Heart left ventricle (tissue), 16 donors: ENCODE measurements at regions not wholly inside any gene's neighbourhood (a gene's known extent, or its start where the extent isn't known, plus 50 kb on each side); places are given as distances from the start of the nearest gene placed in this dataset.

Experiments used
- ATAC-seq, 4 donors: fragments of 200-7000 bp; cut with Tn5 transposase; one replicate each; pipeline ENCODE4 v1.9.1; 2020 to 2022; ENCODE audit warnings: moderate library complexity in 4 of 4, mild to moderate bottlenecking in 3 of 4, moderate number of reproducible peaks in 1 of 4
- DNase-seq, 5 donors: peaks; one replicate each; pipeline ENCODE4 v3.0.0-alpha.2; 2020
- H3K27ac ChIP-seq, 12 donors: fragments of 200-600 bp; sonication (generic) in 4 of 12; one replicate each; pipeline versions ENCODE4 v1.5.0 to v1.8.0; 2016 to 2022; ENCODE audit warnings: mild to moderate bottlenecking in 2 of 12
- H3K27me3 ChIP-seq, 9 donors: fragments of 200-600 bp; sonication (generic) in 2 of 9; one replicate each; pipeline versions ENCODE4 v1.5.1 to v1.8.0; 2016 to 2022; ENCODE audit warnings: mild to moderate bottlenecking in 3 of 9
- H3K36me3 ChIP-seq, 9 donors: fragments of 200-600 bp; sonication (generic) in 2 of 9; one replicate each; pipeline versions ENCODE4 v1.5.0 to v1.8.0; 2018 to 2022; ENCODE audit warnings: mild to moderate bottlenecking in 2 of 9
- H3K4me1 ChIP-seq, 12 donors: fragments of 200-600 bp; sonication (generic) in 4 of 12; one replicate each; pipeline versions ENCODE4 v1.5.0 to v1.8.0; 2016 to 2022; ENCODE audit warnings: mild to moderate bottlenecking in 3 of 12
- H3K4me3 ChIP-seq, 12 donors: fragments of 200-600 bp; sonication (generic) in 4 of 12; one replicate each; pipeline versions ENCODE4 v1.5.0 to v1.8.0; 2017 to 2022; ENCODE audit warnings: mild to moderate bottlenecking in 9 of 12, moderate library complexity in 4 of 12
- H3K9me3 ChIP-seq, 12 donors: fragments of 200-600 bp; sonication (generic) in 4 of 12; one replicate each; pipeline versions ENCODE4 v1.5.0 to v1.8.0; 2016 to 2022; ENCODE audit warnings: mild to moderate bottlenecking in 1 of 12
- POLR2A ChIP-seq, 2 donors: fragments of 450-650 bp; IDR thresholded peaks; one replicate each; pipeline ENCODE4 v1.6.1; 2017; ENCODE audit warnings: antibody characterized with exemption in 2 of 2, mild to moderate bottlenecking in 2 of 2, moderate library complexity in 2 of 2
- WGBS, 4 donors: extraction: QIAGEN DNeasy Blood & Tissue Kit in 2 of 4; methylation state at CpG; one replicate each; pipeline versions ENCODE4 v1.1.5 to v1.1.7; 2013 to 2018; 5-methylcytosine and 5-hydroxymethylcytosine counted together
- intact Hi-C, 10 donors: fragments of 100-400 bp; cut with DNase I; formaldehyde crosslinking; loops; one replicate each; pipeline versions ENCODE4 v1.11.1 to v1.14.2; 2022
- TF ChIP-seq, protein P1 (sequence below), 12 donors: fragments of 200-600 bp; sonication (generic) in 4 of 12; IDR thresholded peaks; one replicate each; pipeline versions ENCODE4 v1.5.0 to v1.8.0; 2018 to 2022; ENCODE audit warnings: antibody characterized with exemption in 12 of 12, mild to moderate bottlenecking in 5 of 12
- donor health status: ischemic (EF 13 %, LVEDD 7.1; RV severe dilation, severe dysfunction).
- donor health status: healthy with polysubstance abuse.
- donor health status: DM: no; HTN: yes; CAD: no.
- donor health status: DM: no; HTN: no; CAD: no.
- donor health status: ischemic (EF 25% LVEDD 6.9; RV normal size, moderate dysfunction).
- donor health status: ischemic (EF 25% LVEDD 5.7; RV mildly dilated, moderate dysfunction).
- donor health status: healthy.
- donor health status: DM: yes; HTN: yes; CAD: no.
- donor health status: ischemic (EF 35%, LVEDD 5.7; RV mildly dilated, moderate dysfunction).
- donor health status: nonischemic (EF 11% LVEDD 7.7; RV severe dilation, severe dysfunction).
- donor health status: DM: yes; HTN: yes; CAD: no.
- donor health status: PGD.
- donor health status: ischemic (EF 29% LVEDD 5.4; RV normal size, mild dysfunction).
- donor health status: nonischemic (EF 23%, LVEDD 6.1; RV moderate dilation, normal function).

DNA sequence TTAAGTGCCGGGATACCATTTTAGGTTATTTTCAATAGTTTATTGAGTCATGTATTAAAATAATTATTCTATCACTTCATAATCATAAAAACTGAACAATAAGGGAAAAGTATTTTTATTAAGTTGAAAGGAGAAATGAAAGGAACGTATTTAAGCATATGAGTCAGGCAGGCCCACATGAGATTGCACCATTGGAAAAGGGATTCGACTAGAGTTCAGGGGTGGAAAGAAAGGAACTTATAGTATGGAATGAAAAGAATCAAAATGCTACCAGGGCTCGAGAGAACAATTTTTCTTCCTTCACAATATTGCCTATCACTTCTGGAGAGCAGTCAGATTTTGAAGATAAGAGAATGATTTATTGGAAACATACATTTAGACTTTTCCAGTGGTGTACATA is 516.5 kb upstream of the NETO1 start:
- H3K36me3 ChIP-seq: no peaks in the 10 kb centered on the region
- WGBS, 4 donors: 85 to 89% (median 87%) methylated on average over 4 of the region's 4 CpGs
- intact Hi-C loops: no loop called here
- no peak overlapping the region for H3K27ac ChIP-seq
- DNase-seq (no peak), ATAC-seq (no peak)
- TF ChIP-seq POLR2A (IDR thresholded peaks at IDR 0.05): no peak
- TF ChIP-seq, protein P1, sequence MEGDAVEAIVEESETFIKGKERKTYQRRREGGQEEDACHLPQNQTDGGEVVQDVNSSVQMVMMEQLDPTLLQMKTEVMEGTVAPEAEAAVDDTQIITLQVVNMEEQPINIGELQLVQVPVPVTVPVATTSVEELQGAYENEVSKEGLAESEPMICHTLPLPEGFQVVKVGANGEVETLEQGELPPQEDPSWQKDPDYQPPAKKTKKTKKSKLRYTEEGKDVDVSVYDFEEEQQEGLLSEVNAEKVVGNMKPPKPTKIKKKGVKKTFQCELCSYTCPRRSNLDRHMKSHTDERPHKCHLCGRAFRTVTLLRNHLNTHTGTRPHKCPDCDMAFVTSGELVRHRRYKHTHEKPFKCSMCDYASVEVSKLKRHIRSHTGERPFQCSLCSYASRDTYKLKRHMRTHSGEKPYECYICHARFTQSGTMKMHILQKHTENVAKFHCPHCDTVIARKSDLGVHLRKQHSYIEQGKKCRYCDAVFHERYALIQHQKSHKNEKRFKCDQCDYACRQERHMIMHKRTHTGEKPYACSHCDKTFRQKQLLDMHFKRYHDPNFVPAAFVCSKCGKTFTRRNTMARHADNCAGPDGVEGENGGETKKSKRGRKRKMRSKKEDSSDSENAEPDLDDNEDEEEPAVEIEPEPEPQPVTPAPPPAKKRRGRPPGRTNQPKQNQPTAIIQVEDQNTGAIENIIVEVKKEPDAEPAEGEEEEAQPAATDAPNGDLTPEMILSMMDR (IDR thresholded peaks at IDR 0.05): no peak
- no peaks in the 10 kb centered on the region for H3K27me3 ChIP-seq
- H3K4me1 ChIP-seq: no peaks in the 10 kb centered on the region
- H3K9me3 ChIP-seq: no peaks in the 10 kb centered on the region
- no peak overlapping the region for H3K4me3 ChIP-seq

DNA sequence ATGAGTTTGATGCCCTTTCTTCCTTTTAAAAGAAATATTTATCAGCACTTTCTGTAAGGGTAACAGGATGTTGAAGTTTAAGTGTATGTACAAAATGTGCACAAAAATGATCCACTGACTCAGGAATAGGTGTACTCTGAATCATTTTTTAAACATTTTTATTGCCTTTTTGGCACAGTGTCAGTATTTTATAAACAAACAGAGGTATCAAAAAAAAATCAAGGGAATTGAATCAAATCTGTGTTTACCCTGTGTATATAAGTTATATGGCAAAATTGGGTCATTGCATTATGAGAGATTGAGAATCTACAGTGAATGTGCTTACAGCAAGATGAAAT is 513.9 kb upstream of the NETO1 start:
- H3K27me3 ChIP-seq: no peaks in the 10 kb centered on the region
- no peak for ATAC-seq

DNA sequence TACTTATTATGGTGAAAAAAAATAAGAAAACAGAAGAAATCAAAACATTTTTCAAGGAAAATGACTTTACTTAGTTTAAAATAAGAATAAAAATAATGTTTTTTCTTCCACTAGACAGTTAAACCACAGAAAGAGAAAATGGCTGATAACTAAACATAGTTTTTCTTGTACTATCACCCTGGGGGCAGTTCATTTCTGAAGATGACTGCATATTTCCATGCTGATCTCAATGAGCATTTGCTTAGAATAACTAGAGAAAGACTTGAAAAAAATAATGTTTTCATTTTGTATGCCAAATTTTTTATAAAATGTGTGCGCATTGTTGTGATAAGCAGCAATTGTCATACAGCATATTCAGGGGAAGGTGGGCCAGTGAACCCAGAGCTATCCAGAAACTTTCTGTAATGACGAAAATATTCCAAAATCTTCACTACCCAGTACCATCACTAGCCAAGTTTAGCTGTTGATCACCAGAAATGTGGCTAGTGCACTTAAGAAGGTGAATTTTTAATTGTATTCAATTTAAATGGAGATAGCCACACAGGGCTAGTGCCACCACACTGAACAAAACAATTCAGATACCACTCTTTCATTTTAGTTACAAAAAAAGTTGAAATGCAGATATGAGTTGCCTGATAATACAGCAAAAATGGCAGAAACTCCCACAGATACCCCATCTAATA is 513.4 kb upstream of the NETO1 start:
- Histone ChIP-seq H3K36me3 (no peaks in the 10 kb centered on the region), H3K9me3 (no peaks in the 10 kb centered on the region), H3K27me3 (no peaks in the 10 kb centered on the region), H3K4me1 (no peaks in the 10 kb centered on the region), H3K27ac (no peak overlapping the region), H3K4me3 (no peak overlapping the region)
- no peak for TF ChIP-seq POLR2A (IDR thresholded peaks at IDR 0.05)
- TF ChIP-seq, protein P1 (IDR thresholded peaks at IDR 0.05): no peak
- 76 to 87% (median 83%) methylated on average over 2 of the region's 2 CpGs for WGBS, 4 donors
- DNase-seq (no peak), ATAC-seq (no peak)
- intact Hi-C loops: no loop called here

More for the DNA sequence above, 513.9 kb upstream of the NETO1 start:
- DNase-seq: no peak
- TF ChIP-seq, protein P1 (IDR thresholded peaks at IDR 0.05): no peak
- no peak for TF ChIP-seq POLR2A (IDR thresholded peaks at IDR 0.05)
- no peaks in the 10 kb centered on the region for H3K9me3 ChIP-seq
- H3K4me3 ChIP-seq: no peak overlapping the region
- H3K36me3 ChIP-seq: no peaks in the 10 kb centered on the region
- H3K4me1 ChIP-seq: no peaks in the 10 kb centered on the region
- H3K27ac ChIP-seq: no peak overlapping the region
- intact Hi-C loops: no loop called here

DNA sequence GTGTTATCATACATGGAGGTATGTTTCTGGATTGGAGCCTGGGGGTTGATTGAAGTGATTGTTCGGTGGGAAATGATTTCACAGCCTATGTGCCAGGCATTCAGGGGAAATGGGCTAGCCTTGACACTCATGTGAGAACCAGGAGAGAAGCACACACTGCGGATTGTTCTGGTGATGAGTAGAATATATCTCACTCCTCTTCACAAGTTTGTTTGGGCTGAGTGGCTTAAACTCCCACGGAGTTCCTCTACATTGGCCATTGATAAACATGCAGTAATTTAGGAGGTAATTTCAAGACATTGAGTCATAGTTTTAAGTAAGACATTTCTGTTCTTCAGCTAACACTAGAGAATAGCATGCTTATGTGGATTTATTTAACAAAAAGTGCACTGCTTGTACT is 498.9 kb upstream of the NETO1 start:
- H3K4me1 ChIP-seq: no peaks in the 10 kb centered on the region
- TF ChIP-seq POLR2A (IDR thresholded peaks at IDR 0.05): no peak
- TF ChIP-seq, protein P1 (IDR thresholded peaks at IDR 0.05): no peak
- no peak for ATAC-seq
- H3K27ac ChIP-seq: no peak overlapping the region
- H3K4me3 ChIP-seq: no peak overlapping the region
- no peaks in the 10 kb centered on the region for H3K36me3 ChIP-seq
- intact Hi-C loops: no loop called here
- H3K27me3 ChIP-seq: no peaks in the 10 kb centered on the region
- DNase-seq: no peak
- peaks cover 0 to 16% (median 0%) of the 10 kb centered on the region in 12 donors for H3K9me3 ChIP-seq
- WGBS, 4 donors: 79 to 89% (median 80%) methylated on average over 3 of the region's 3 CpGs
